ENCODE measurements at regions not wholly inside any gene's neighbourhood (a gene's known extent, or its start where the extent isn't known, plus 50 kb on each side); places are given as distances from the start of the nearest gene placed in this dataset.

GRCh38 chr16:48462106-48462740 lies 77.0 kb upstream of the SIAH1 start:
- 92% methylated on average over 11 of the region's 11 CpGs for WGBS (ENCODE audit: low lambda C conversion rate, missing lambda C conversion rate)
- H3K9me3 ChIP-seq (ENCODE audit: low read depth) = no peaks in the 10 kb centered on the region
- H4K20me1 ChIP-seq (ENCODE audit: insufficient read depth, poor library complexity, severe bottlenecking) = no peaks in the 10 kb centered on the region
- H3K9me2 ChIP-seq (replicated peaks; ENCODE audit: insufficient read depth) = no peaks in the 10 kb centered on the region
- H3K27ac ChIP-seq = no peak overlapping the region
- no peak overlapping the region for H2AFZ ChIP-seq
- H3K4me3 ChIP-seq = no peak overlapping the region
- H3K79me2 ChIP-seq = no peaks in the 10 kb centered on the region
- H3K4me1 ChIP-seq (ENCODE audit: insufficient read depth) = no peaks in the 10 kb centered on the region
- DNase-seq (ENCODE audit: low spot score) = no peak
- H3K36me3 ChIP-seq (replicated peaks; ENCODE audit: insufficient read depth, low read depth) = no peaks in the 10 kb centered on the region
- no peaks in the 10 kb centered on the region for H3K27me3 ChIP-seq
- no peak overlapping the region for H3K4me2 ChIP-seq
- no peak for TF ChIP-seq CTCF (IDR thresholded peaks at IDR 0.05; ENCODE audit: poor library complexity)
- no peak for TF ChIP-seq EZH2 (IDR thresholded peaks at IDR 0.05; ENCODE audit: borderline replicate concordance)
- no peak for TF ChIP-seq EZH2phosphoT487 (IDR thresholded peaks at IDR 0.05; ENCODE audit: low read depth, severe bottlenecking, unreplicated experiment)

GRCh38 chr16:48459167-48459566 lies 74.0 kb upstream of the SIAH1 start:
- no peak for DNase-seq (ENCODE audit: low spot score)
- H3K9me2 ChIP-seq (replicated peaks; ENCODE audit: insufficient read depth) = no peaks in the 10 kb centered on the region
- H2AFZ ChIP-seq = no peak overlapping the region
- no peaks in the 10 kb centered on the region for H3K27me3 ChIP-seq
- no peaks in the 10 kb centered on the region for H4K20me1 ChIP-seq (ENCODE audit: insufficient read depth, poor library complexity, severe bottlenecking)
- WGBS (ENCODE audit: low lambda C conversion rate, missing lambda C conversion rate) = 97% methylated on average over 3 of the region's 3 CpGs
- no peaks in the 10 kb centered on the region for H3K4me1 ChIP-seq (ENCODE audit: insufficient read depth)
- H3K79me2 ChIP-seq = no peaks in the 10 kb centered on the region
- no peak overlapping the region for H3K27ac ChIP-seq
- H3K9me3 ChIP-seq (ENCODE audit: low read depth) = no peaks in the 10 kb centered on the region
- TF ChIP-seq CTCF (IDR thresholded peaks at IDR 0.05; ENCODE audit: poor library complexity) (no peak), EZH2 (IDR thresholded peaks at IDR 0.05; ENCODE audit: borderline replicate concordance) (no peak), EZH2phosphoT487 (IDR thresholded peaks at IDR 0.05; ENCODE audit: low read depth, severe bottlenecking, unreplicated experiment) (no peak)
- no peaks in the 10 kb centered on the region for H3K36me3 ChIP-seq (replicated peaks; ENCODE audit: insufficient read depth, low read depth)
- H3K4me2 ChIP-seq = no peak overlapping the region
- no peak overlapping the region for H3K4me3 ChIP-seq

GRCh38 chr16:48454051-48454450 lies 68.8 kb upstream of the SIAH1 start:
- no peak for TF ChIP-seq EZH2 (IDR thresholded peaks at IDR 0.05; ENCODE audit: borderline replicate concordance)
- no peak for TF ChIP-seq CTCF (IDR thresholded peaks at IDR 0.05; ENCODE audit: poor library complexity)
- no peak for TF ChIP-seq EZH2phosphoT487 (IDR thresholded peaks at IDR 0.05; ENCODE audit: low read depth, severe bottlenecking, unreplicated experiment)
- DNase-seq (ENCODE audit: low spot score) = no peak
- Histone ChIP-seq H3K36me3 (replicated peaks; ENCODE audit: insufficient read depth, low read depth) (no peaks in the 10 kb centered on the region), H3K79me2 (no peaks in the 10 kb centered on the region), H2AFZ (no peak overlapping the region), H3K4me1 (ENCODE audit: insufficient read depth) (no peaks in the 10 kb centered on the region), H3K27me3 (no peaks in the 10 kb centered on the region), H4K20me1 (ENCODE audit: insufficient read depth, poor library complexity, severe bottlenecking) (no peaks in the 10 kb centered on the region), H3K9me3 (ENCODE audit: low read depth) (no peaks in the 10 kb centered on the region), H3K9me2 (replicated peaks; ENCODE audit: insufficient read depth) (no peaks in the 10 kb centered on the region), H3K27ac (no peak overlapping the region), H3K4me2 (no peak overlapping the region), H3K4me3 (no peak overlapping the region)
- 94% methylated on average over 7 of the region's 7 CpGs for WGBS (ENCODE audit: low lambda C conversion rate, missing lambda C conversion rate)
